HG03442 (cell line): ENCODE measurements at regions not wholly inside any gene's neighbourhood (a gene's known extent, or its start where the extent isn't known, plus 50 kb on each side); places are given as distances from the start of the nearest gene placed in this dataset.
"Not testable (repeated sequence)": the region's sequence is repeated elsewhere in the genome, so short reads cannot be mapped to it uniquely, and the experiment has no call there.

Source experiments
- ATAC-seq: cut with Tn5 transposase; IDR thresholded peaks from one replicate; pipeline ENCODE4 v1.9.1; 2021; ENCODE audit warnings: mild to moderate bottlenecking, moderate library complexity; ENCODE audit not compliant: unreplicated experiment

GRCh38 chr12:27133022-27133590 is 50.7 kb upstream of the C12orf71 start:
- peak; percentile 59 for ATAC-seq

DNA sequence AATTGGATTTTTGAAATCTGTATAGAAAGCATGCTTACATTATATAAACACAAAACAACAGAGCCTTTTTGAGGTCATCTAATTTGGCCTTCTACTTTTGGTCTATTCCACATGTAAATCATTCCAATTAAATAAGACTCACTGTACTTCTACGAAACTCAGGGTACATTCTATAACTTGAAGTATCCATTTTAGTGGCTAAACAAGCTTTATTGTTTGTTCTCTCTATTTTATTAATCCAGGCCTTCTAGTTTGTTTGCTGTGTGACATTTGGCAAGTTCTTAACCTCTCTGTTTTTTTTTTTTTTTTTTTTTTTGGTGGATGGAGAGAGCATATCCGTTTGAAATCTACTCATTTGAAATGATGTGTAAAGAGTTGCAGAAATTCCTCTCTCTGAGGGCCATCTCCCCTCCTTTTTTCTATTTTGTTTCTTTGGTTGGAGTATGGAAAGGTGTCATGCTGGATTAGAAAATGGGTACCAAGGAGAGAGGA is 58.1 kb upstream of the C12orf71 start:
- ATAC-seq, result no peak

- peak; percentile 61 for ATAC-seq
Observed at GRCh38 chr12:27142101-27142721, 59.8 kb upstream of the C12orf71 start.

DNA sequence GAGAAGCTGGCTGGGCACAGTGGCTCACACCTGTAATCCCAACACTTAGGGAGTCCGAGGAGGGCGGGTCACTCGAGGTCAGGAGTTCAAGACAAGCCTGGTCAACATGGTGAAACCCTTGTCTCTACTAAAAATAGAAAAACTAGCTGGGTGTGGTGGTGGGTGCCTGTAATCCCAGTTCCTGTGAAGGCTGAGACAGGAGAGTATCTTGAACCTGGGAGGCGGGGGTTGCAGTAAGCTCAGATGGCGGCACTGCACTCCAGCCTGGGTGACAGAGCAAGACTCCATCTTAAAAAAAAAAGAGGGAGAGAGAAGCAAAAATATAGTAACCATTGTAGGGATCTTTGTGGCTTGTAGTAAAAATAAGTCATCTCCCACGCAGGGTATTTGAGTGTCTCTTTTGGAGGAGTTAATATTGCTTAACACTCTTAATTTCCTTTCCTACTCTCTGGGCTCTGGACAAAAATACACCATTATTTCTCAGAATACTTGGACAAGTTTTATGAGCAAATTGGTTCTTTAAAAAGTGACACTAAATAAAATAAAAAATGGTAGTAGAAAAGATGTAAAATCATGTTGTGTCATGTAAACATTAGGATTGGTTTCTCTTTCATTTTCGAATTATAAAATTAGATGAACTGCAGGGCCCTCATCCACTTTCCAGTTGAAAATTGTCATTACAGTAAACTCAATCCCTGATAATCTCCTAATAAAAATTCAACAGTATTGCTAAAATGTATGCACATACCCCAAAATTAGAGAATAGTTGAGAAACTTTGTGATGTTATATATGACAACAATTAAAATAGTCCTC is 61.1 kb upstream of the C12orf71 start:
- ATAC-seq, result no peak

- peak; percentile 55 for ATAC-seq
Observed at GRCh38 chr12:27145725-27146124, 63.3 kb upstream of the C12orf71 start.

GRCh38 chr12:27148373-27148772 is 66.0 kb upstream of the C12orf71 start:
- ATAC-seq, result no peak

DNA sequence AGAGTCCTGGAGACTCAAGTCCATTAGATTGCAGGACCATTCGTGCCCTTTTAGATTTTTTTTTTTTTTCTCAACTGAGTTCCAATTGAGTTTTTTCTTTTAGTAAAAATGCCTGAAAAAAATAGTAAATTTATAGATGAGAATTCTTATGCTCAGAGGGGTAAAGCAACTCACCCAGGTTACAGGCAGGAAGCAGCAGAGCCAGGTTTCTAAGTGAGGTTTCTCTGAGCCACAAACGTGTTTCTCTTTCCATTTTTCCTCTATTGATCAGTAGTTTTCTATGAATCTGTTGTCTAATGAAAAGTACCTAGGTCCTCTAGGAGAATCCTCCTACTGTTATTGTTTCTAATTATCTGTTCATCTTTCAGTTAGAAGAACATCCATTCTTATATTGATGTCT is 66.4 kb upstream of the C12orf71 start:
- no peak for ATAC-seq

DNA sequence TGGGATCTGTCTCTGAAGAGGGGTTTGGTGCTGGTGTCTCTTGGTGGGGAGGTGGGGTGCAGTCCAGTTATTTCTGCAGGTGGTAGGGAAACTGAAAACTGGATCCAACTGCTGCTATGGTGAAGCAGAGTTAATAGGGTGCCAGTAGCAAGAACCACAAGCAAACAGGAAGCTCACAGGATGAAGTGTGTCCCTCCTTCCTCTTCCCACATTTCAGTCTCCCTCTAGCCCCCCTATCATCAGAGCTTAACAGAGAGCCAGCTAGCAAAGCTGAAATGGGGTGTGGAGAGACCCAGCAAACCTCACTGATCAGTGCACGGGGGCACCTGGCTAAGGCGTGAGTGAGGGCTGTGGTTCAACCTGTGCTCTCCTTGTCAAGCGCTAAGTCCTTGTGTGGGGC is 69.1 kb upstream of the C12orf71 start:
- no peak for ATAC-seq

- no peak for ATAC-seq
Observed at GRCh38 chr12:27158297-27158696, 75.9 kb upstream of the C12orf71 start.

- peak; percentile 84 for ATAC-seq
Observed at GRCh38 chr12:27161458-27162228, 79.3 kb upstream of the C12orf71 start.

GRCh38 chr12:27162229-27162537 is 79.8 kb upstream of the C12orf71 start:
- ATAC-seq, result no peak

DNA sequence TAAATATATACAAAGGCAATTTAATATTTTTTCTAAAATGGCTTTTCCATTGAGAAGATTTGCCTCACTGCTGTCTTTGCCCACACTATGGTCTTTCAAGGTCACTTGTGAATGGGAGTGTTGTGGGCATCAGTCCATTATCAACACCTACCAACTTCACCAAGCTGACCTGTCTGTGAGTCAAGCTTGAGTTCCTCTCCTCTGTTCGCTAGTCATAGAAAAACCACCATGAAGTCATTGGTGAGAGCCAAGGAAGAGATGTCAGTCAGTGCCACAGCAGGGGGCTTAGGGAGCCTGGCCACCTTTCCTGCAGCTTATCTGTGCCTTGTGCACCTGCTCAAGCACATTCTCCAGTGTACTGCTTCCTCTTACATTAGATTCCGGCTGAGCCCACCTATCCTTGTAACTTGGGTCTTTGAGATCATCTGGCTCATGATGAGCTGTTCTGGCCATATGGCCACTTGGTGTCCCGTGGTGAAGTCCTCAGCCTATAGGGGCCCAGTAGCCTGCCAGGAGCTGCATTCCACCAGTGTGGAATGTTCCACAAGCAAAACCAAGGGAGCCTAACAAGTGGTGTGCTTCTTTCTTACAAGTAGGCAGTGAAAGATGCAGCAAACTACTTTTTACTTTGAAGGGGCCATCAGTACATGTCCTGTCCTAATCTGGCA is 80.8 kb upstream of the C12orf71 start:
- ATAC-seq, result no peak

- no peak for ATAC-seq
Observed at GRCh38 chr12:27163894-27164293, 80.2 kb upstream of the STK38L start.

- ATAC-seq, result no peak
Observed at GRCh38 chr12:27164330-27165040, 79.6 kb upstream of the STK38L start.

DNA sequence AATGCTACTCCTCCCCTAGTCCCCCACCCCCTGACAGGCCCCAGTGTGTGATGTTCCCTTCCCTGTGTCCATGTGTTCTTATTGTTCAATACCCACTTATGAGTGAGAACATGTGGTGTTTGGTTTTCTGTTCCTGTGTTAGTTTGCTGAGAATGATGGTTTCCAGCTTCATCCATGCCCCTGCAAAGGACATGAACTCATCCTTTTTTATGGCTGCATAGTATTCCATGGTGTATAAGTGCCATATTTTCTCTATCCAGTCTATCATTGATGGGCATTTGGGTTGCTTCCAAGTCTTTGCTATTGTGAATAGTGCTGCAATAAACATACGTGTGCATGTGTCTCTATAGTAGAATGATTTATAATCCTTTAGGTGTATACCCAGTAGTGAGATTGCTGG is 78.1 kb upstream of the STK38L start:
- not testable (repeated sequence) for ATAC-seq

DNA sequence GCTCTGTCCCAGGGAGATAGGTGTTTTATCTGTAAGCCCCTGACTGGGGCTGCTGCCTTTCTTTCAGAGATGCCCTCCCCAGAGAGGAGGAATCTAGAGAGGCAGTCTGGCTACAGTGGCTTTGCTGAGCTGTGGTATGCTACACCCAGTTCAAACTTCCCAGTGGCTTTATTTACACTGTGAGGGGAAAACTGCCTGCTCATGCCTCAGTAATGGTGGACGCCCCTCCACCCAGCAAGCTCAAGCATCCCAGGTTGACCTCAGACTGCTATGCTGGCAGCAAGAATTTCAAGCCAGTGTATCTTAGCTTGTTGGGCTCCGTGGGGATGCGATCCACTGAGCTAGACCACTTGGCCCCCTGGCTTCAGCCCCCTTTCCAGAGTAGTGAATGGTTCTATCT is 72.6 kb upstream of the STK38L start:
- not testable (repeated sequence) for ATAC-seq

GRCh38 chr12:27176765-27177164 is 67.3 kb upstream of the STK38L start:
- ATAC-seq, result no peak

DNA sequence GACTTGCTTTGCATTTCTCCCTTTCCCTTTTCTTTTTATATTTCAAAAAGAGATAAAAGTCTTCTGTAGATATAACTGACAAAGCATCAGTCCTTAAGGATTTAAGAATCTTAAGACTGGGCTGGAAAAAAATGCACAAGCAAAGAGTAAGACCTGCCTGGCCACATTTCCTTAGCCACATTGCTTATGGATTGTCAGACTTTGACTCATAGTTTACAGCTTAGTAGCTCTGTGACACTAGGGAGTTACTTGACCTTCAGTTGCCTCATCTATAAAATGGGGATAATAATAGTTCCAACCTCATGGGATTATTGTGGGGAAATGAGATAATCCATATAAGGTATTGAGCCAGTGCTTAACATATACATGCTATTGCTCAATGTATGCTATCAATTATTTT is 66.4 kb upstream of the STK38L start:
- ATAC-seq, result no peak

GRCh38 chr12:27178255-27178654 is 65.8 kb upstream of the STK38L start:
- ATAC-seq, result no peak

GRCh38 chr12:27178723-27179399 is 65.2 kb upstream of the STK38L start:
- ATAC-seq, result no peak
